ENCODE measurements at regions not wholly inside any gene's neighbourhood (a gene's known extent, or its start where the extent isn't known, plus 50 kb on each side); places are given as distances from the start of the nearest gene placed in this dataset.
A peak's percentile ranks its signal among the peaks of the same experiment; 100 is the strongest.

DNA sequence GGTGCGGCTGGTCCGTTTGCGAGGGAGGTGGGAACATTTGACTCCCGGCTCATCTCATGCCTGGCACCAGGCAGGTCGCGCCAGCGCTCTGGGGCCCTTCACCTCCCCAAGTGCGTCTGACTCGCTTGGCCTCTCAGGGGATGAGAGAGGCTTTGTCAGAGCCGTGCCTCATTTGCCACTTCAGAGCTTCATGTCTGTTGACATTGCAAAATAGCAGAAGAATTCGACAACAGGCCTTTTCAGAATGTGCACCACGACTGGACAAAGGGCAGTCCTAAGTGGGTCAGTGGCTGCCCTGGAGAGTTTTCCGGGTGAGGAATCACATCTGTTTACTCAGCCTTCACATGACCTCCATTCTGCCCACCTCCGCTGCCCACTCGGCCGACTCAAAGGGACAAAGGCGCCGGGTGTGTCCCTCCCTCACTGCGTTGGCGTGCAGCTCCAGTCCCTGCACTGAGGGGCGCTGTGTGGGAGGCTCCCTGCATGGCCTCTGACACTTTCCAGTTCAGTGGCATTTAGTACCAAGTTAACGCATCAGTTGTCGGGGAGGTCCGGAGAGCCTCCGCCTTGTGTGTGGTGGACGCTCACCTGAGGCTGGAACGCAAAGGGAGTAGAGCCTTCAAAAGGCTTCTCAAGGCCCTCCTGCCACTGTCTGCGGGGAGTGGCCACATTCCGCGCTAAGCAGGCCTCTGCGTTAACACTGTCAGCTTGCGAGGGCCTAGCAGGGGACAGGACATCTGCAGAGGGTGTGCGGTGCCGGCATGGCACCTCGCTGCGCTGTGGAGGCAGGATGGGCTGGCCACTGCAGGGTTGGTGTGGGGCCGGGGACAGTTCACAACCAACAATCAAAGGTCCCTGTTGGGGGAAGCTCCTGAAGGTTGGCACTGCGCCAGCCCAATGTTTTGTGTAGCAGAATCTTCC is 171.5 kb downstream of the NXNL2 start (continued):
- TF ChIP-seq IKZF5 (CRISPR knock-in tag; IDR thresholded peaks at IDR 0.05): peak; percentile 78
- TF ChIP-seq MED8 (CRISPR knock-in tag; IDR thresholded peaks at IDR 0.05; ENCODE audit: insufficient replicate concordance): peak; percentile 81
- no peak for TF ChIP-seq PAX8 (CRISPR knock-in tag; IDR thresholded peaks at IDR 0.05; ENCODE audit: borderline replicate concordance)
- TF ChIP-seq, protein P1, sequence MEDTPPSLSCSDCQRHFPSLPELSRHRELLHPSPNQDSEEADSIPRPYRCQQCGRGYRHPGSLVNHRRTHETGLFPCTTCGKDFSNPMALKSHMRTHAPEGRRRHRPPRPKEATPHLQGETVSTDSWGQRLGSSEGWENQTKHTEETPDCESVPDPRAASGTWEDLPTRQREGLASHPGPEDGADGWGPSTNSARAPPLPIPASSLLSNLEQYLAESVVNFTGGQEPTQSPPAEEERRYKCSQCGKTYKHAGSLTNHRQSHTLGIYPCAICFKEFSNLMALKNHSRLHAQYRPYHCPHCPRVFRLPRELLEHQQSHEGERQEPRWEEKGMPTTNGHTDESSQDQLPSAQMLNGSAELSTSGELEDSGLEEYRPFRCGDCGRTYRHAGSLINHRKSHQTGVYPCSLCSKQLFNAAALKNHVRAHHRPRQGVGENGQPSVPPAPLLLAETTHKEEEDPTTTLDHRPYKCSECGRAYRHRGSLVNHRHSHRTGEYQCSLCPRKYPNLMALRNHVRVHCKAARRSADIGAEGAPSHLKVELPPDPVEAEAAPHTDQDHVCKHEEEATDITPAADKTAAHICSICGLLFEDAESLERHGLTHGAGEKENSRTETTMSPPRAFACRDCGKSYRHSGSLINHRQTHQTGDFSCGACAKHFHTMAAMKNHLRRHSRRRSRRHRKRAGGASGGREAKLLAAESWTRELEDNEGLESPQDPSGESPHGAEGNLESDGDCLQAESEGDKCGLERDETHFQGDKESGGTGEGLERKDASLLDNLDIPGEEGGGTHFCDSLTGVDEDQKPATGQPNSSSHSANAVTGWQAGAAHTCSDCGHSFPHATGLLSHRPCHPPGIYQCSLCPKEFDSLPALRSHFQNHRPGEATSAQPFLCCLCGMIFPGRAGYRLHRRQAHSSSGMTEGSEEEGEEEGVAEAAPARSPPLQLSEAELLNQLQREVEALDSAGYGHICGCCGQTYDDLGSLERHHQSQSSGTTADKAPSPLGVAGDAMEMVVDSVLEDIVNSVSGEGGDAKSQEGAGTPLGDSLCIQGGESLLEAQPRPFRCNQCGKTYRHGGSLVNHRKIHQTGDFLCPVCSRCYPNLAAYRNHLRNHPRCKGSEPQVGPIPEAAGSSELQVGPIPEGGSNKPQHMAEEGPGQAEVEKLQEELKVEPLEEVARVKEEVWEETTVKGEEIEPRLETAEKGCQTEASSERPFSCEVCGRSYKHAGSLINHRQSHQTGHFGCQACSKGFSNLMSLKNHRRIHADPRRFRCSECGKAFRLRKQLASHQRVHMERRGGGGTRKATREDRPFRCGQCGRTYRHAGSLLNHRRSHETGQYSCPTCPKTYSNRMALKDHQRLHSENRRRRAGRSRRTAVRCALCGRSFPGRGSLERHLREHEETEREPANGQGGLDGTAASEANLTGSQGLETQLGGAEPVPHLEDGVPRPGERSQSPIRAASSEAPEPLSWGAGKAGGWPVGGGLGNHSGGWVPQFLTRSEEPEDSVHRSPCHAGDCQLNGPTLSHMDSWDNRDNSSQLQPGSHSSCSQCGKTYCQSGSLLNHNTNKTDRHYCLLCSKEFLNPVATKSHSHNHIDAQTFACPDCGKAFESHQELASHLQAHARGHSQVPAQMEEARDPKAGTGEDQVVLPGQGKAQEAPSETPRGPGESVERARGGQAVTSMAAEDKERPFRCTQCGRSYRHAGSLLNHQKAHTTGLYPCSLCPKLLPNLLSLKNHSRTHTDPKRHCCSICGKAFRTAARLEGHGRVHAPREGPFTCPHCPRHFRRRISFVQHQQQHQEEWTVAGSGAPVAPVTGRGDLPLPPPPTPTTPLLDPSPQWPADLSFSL (CRISPR knock-in tag; IDR thresholded peaks at IDR 0.05): 0 out of 2 replicates have a peak, but pooled peaks have one; percentile 56
- no peak for TF ChIP-seq ZNF883 (CRISPR knock-in tag; IDR thresholded peaks at IDR 0.05; ENCODE audit: not compliant biosample characterization)
- peak; percentile 73; the same call in 1 of the 2 replicates for TF ChIP-seq ZNF292 (CRISPR knock-in tag; IDR thresholded peaks at IDR 0.05; ENCODE audit: borderline replicate concordance, low read depth)
- TF ChIP-seq ZBTB20 (CRISPR knock-in tag; IDR thresholded peaks at IDR 0.05; ENCODE audit: borderline replicate concordance, low read depth): peak; percentile 61; the same call in 1 of the 2 replicates
- TF ChIP-seq ZNF224 (CRISPR knock-in tag; IDR thresholded peaks at IDR 0.05): no peak; the same call in 1 of the 2 replicates
- no peak for TF ChIP-seq ZNF660 (CRISPR knock-in tag; IDR thresholded peaks at IDR 0.05; ENCODE audit: borderline replicate concordance, low read depth)
- no peak for TF ChIP-seq ZFP62 (CRISPR knock-in tag; IDR thresholded peaks at IDR 0.05)
- no peak for TF ChIP-seq ZNF30 (CRISPR knock-in tag; IDR thresholded peaks at IDR 0.05)
- peak; percentile 39; the same call in 1 of the 2 replicates for TF ChIP-seq KLF11 (CRISPR knock-in tag; IDR thresholded peaks at IDR 0.05)
- TF ChIP-seq ZNF746 (CRISPR knock-in tag; IDR thresholded peaks at IDR 0.05): peak; percentile 97
- no peak for TF ChIP-seq KLF15 (CRISPR knock-in tag; IDR thresholded peaks at IDR 0.05; ENCODE audit: borderline replicate concordance)
- TF ChIP-seq NR2C2 (CRISPR knock-in tag; IDR thresholded peaks at IDR 0.05; ENCODE audit: borderline replicate concordance): peak; percentile 80; the same call in 1 of the 2 replicates
- peak; percentile 77 for TF ChIP-seq NR2F6 (IDR thresholded peaks at IDR 0.05)
- peak; percentile 81 for TF ChIP-seq NR2F6 (CRISPR knock-in tag; IDR thresholded peaks at IDR 0.05)
- TF ChIP-seq PHB2 (IDR thresholded peaks at IDR 0.05; ENCODE audit: partially characterized antibody): no peak
- TF ChIP-seq ESRRA (CRISPR knock-in tag; IDR thresholded peaks at IDR 0.05; ENCODE audit: low read depth): peak; percentile 59; the same call in 1 of the 2 replicates
- TF ChIP-seq AGO1 (IDR thresholded peaks at IDR 0.05; ENCODE audit: low read depth, low read length, poor library complexity, severe bottlenecking): no peak
- TF ChIP-seq PHF21A (CRISPR knock-in tag; IDR thresholded peaks at IDR 0.05): peak; percentile 98
- TF ChIP-seq DNMT1 (CRISPR knock-in tag; IDR thresholded peaks at IDR 0.05): no peak
- peak; percentile 77 for TF ChIP-seq SAP130 (CRISPR knock-in tag; IDR thresholded peaks at IDR 0.05; ENCODE audit: low read depth)
